ENCODE measurements at regions not wholly inside any gene's neighbourhood (a gene's known extent, or its start where the extent isn't known, plus 50 kb on each side); places are given as distances from the start of the nearest gene placed in this dataset.

DNA sequence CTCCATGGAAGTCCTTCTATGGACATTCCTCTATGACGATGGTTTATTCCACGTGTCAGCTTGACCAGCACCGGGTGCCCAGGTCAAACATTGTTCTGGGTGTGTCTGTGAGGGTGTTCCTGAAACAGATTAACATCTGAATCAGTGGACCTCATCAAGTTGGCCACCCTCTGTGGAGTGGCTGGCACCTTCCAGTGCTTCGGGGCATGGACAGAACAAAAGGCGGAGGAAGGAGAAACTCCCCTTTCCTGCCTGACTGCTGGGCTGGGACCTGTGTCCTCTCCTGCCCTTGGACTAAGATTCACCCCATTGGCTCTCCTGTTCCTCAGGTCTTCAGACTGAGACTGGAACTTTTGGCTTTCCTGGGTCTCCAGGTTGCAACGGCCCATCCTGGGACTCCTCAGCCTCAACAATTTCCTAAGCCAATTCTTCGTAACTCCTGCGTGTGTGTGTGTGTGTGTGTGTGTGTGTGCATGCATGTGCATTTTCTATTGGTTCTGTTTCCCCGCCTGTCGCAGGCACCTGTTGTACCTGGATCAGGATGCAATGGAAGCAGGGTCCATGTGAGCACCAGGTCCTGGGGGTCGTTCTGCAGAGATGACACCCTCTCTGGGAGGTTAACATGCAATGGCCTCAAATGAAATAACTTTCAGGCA, 357.2 kb upstream of the SALL3 start:
- no peak for DNase-seq

DNA sequence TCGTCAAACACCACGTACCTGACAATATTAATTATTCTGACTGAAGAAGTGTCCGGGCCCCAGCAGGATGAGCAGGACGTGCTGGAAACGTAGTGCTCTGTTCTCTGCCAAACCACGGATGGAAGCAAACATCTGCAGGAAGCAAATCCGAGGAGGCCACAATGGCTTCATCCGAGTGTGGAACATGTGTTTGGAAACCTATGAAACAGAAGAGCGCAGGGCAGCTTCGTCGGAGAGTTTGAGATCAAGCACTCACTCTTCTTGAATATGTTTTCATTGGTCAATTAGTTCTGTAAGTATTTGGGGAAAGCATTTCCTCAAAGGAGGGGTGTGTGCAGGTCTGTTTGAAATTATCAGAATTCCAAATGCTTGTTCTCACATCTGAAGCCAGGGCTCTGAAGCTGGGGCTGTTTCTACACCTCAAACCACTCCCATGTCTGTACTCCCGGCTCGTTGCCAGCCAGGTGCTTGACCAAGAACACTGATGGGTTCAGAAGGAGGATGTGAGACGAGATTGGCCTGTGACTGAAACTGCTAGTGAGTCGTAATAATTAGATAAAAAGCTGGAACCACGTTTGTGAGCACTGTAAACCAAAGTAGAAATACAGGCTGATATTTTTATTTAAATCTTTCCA, 356.6 kb upstream of the SALL3 start:
- DNase-seq, result no peak

DNA sequence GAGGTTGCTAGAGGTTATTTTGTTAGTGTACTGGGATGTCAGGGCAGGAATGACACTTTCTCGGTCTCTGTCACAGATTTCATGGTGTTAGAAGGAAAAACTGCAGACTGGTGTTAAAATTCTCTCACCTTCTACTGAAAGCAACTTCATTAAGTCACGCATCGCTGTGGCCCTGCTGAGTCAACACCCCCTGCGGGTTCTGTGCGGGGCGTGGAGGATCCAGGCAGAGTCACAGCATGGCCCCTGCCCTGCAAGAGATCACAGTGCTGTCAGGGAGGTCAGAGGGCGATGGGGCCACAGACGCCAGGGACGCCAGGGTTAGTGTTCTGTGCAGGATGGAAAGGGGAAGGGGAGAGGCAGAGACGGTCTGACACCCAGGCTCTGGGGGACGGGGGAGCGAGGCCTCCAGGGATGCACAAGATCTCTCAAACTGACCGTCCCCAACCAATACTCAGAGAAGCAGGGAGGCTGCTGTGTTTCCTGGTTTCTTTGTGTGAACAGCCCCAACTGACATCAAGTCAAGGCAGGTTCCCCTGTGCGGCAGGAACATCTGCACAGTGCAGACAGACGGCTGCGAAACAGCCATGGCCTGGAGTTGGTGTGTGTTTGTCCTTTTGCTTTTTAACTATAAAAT, 354.9 kb upstream of the SALL3 start:
- DNase-seq, result no peak

DNA sequence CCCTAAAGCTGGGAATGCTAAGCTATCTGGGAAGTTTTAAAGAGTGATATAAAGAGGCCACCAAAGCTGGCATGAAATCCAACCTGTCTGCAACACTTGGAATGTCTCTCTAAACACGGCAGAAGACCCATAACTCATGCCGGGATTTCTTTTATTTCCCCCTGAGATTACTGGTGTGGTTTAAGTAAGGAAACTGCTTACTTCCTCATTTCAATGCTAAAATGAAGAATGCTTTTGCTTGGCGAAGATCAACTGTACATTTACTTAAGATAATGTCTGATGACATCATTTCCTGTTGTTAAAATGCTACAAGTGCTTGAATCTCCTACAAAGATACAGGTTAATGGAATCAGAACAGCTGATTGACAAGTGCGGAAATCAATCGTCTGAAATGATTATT, 353.8 kb upstream of the SALL3 start:
- DNase-seq, result no peak

DNA sequence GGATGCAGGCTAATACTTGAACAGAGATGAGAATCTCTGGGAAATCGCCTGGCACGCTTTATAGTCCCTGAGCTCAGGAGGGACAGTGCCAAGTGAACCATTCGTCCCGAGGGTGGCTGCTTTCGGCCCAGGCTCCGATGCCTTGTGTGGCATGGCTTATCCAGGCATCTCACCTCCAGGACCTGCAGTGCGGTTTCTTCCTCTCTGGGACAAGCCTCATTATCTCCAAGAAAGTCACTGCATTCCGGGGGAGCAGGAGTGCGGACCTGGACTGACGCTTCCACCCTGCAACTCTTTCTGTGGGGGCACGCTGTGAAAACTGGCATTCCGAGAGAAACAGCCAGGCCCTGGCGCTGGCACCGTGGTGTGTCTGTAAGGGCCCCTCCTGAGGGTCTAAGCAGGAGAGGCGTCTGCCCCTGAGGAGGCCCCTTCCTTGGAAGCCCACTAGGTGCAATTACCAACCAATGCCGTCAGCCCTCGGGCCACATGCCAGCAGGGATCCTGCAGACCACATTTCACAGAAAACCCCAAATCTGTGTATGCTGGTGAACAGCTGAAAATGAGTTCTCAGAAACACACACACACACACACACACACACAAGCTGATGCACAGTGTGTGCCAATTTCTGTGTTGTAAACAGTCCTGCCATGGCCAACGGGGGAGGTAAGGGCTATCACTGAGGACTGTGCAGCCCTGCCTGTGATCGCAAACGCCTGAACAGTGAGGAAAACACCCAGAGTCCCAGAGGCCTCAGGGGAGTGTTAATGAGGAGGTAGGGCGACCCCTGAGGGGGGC, 351.9 kb upstream of the SALL3 start:
- no peak for DNase-seq

DNA sequence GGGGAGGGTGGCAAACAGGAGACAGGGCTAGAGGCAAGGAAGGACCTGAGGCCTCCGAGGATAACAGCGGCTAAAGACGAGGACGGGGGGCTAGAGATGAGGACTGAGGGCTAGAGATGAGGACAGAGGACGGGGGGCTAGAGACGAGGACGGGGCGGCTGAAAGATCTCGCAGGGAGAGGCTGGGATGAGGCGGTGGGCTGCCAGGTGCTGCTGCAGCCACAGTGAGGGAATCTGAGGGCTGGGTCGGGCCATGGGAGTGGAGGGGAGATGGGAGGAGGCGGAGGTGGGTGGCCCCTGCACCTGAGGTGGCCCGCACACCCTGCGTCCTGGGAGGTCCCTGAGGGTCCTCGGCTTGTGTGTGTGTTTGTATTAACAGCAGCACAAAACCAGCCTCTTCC, 350.2 kb upstream of the SALL3 start:
- DNase-seq, result no peak

DNA sequence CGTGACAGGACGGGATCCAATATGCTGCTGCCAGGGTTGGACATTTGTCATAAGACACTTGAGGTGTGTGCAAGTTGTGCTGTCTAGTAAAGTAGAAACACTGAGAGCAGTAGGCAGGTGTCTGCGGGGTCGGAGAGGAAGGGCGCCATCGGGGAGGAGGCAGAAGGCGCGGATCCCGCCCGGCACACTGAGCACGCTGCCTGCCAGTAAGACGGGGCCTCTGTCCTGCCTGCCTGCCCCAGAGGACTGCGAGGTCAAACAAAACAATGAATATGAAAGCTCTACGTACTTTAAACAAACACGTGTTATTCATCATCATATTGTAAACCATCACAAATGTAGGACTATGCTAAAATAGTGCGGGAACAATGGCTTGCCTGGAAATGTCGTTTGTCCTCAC, 349.3 kb upstream of the SALL3 start:
- no peak for DNase-seq

DNA sequence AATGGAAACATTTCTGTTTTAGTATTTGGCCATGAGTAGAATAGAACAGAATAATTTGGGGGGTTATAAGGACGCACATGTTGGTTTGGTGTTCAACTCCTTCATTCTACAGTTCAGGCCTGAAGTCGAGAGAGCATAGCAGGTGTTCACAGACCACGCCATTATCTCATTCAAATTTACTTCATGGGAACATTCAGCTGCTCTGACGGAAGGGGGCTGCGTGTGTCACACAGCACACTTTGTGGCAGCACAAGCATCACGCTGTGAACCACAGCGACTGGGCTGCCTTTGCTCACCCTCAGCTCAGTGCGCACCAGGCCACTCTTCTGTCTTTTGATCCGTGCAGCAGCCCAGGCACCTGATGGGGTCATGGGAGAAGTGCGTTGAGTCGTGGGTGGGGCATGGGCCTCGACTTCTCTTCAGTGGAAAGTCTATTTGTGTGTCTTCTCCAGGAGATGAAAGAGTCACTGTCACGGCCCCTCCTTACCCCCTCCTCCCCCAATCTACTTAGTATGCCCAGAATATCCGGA, 348.6 kb upstream of the SALL3 start:
- DNase-seq, result no peak

DNA sequence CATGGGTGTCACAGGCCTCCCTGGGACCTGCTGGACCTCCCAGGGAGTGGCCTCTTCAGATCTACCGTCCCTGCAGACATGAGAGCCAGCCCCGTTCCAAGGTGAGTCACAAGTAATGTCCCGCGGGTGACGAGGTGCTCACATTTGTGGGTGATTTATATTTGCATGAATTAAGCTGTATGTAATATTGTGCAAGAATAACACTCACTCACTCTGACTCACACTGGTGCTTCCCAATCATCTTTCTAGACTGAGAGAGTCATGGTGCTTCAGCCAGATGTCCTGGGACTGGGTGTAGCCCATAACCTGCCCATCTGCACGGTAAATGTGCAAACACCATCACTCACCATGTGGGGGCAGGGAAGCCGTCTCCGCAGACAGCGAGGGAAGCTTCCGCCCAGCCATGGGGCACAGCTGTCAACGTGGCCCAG, 347.5 kb upstream of the SALL3 start:
- no peak for DNase-seq

DNA sequence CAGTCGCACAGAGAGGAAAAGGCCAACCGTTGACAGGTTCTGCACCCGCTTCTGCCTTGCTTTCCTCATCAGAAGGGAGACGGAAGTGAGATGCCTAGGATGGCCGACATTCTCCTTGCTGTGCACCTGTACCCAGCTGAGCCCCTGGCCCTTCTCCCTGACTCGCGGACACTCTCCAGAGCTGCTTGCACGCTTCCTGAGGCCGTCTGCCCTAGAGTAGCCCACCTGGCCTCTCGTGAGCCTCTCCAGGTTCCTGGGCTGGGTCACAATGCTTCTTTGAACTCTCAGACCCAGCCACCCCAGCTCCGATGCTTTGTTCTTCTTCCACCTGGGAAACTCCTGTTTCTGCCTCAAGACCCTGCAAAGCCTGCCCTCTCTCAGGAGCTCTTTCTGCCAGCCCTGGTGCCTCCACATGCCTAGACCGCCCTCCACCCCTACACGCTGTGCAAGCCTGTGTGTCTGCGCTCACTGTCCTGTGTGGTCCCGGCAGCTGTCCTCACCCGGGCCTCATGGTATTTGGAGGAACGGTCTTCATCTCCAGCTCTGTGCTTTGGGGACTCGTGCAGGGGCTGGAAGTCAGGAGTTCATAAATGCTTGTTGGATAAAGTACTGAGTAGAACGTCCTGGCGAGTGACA, 345.4 kb upstream of the SALL3 start:
- no peak for DNase-seq

DNA sequence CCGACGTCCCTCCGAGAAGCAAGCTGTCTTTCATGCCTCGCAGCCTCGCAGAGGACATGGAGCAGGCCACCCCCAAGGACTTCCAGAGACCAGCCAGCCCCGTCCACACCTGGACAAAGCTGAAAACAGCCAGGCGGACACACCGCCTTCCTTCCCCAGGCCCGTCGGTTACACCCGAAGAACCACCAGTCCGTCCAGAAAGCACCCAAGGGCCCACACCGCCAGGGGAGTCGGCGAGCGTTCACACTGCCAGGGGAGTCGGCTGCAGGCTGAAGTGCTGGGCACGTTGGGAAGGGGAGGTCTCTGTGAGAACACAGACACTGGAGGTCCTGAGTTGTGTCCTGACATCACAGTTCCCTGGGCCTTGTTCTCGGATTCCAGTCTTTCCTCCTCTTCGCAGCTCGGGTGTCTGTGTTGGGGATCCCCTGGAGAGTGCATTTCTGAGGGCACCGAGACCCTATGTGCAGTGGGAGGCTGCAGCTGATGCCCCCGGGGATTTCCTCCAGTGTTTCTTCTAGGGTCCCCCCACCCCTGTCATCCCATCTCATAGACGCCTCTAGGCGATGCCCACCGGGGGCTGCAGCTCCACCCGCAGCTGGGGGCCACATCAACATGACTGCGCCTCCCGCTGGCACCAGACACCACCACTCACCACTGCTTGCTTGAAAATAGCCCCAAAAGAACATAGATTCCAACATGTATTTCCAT, 344.4 kb upstream of the SALL3 start:
- no peak for DNase-seq

DNA sequence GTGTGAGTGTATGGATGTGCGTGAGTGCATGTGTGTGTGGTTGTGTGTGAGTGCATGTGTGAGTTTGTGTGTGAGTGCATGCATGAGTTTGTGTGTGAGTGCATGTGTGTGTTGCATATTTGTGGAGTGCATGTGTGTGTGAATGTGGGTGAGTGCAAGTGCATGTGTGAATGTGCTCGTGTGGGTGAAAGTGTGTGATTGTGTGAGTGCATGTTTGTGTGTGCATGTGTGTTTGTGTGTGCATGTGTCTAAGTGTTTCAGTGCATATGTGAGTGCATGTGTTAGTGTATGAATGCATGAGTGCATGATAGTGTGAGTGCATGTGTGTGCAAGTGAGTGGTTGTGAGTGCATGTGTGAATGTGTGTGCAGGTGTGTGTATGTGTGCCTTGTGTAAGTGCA, 343.4 kb upstream of the SALL3 start:
- no peak for DNase-seq

DNA sequence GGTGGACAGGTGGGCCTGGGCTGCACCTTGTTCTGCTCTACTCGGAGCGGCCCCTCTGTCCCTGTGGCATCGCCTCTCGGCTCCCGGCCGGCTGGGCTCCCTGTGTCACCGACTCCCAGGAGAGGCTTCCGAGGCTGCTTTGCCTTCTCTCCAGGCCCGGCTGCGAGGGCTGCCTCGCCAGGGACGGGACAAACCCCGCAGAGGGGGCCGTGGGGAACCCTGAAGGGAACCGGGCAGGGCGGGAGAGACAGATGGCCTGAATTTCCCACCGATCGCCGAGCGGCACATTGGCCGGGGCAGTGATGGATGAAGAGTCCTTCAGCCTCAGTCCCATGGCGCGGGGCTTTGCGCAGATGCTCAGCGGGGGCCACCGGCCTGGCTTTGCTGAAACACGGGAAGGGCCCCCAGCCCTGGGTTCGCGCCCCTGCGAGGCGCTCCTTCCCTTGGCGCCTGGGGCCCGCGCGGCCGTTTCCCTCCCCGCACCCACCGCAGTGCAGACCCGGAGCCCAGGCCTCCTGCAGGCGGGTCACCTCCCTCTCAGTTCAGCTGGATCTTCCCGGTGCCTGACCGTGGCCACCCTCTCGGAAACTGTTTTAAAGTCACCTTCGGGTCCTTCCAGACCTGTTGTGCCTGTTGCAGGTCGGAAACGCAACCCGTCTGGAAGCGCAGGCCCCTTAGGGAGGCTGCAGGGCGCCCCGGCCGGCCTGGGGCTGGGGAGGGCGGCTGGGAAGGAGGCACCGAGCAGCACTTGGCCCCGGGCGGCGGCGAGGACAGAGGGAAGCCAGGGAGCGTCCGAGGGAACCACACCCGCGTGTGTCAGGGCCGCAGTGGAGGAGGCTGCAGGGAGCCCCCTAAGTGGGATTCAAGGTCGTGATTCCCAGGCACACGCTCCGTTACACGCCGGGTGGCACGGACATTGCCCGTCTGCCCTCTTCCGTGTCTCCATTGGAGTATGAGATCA, 341.9 kb upstream of the SALL3 start:
- no peak for DNase-seq

DNA sequence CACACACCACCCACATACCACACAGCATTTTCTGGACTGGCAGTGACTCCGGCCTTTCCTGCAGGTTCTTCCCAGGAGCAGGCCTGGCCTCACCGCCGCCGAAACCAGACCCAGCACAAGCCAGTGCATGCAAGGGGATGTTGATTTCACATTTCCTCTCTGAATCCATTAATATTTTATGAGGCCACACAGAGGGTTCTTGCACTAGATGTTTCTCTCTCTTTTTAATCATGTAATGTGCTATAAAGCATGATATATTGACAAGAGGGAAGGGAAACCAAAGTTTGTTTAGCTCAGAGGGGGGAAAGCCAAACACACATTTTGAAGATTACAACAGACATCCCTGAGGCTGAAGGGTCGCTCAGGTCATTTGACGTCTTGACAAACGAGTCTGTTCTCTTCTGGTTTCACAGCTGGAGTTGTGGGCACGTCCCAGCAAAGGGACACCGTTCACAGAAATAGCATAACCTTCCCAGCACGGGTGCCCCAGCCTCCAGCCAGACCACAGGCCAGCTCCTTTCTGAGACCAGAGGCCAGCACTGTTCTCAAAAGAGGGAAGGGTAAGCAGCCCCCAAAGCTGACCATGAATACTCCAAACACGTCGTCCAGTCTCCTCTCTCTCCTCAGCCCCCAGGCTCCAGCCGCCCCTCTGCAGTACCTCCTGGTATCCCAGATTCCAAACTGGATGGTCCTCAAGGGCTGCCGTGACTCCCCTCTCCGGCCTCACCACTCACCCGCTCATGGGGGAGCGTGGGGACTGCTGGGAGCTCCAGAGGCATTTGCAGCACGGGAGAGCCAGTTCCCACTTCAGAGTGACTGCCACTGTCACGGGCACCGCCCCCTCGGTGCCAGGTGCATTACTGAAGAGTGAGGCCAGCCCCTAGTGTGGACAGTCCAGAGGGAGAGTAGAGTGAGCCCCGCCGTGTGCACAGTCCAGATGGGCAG, 340.3 kb upstream of the SALL3 start:
- DNase-seq, result no peak

DNA sequence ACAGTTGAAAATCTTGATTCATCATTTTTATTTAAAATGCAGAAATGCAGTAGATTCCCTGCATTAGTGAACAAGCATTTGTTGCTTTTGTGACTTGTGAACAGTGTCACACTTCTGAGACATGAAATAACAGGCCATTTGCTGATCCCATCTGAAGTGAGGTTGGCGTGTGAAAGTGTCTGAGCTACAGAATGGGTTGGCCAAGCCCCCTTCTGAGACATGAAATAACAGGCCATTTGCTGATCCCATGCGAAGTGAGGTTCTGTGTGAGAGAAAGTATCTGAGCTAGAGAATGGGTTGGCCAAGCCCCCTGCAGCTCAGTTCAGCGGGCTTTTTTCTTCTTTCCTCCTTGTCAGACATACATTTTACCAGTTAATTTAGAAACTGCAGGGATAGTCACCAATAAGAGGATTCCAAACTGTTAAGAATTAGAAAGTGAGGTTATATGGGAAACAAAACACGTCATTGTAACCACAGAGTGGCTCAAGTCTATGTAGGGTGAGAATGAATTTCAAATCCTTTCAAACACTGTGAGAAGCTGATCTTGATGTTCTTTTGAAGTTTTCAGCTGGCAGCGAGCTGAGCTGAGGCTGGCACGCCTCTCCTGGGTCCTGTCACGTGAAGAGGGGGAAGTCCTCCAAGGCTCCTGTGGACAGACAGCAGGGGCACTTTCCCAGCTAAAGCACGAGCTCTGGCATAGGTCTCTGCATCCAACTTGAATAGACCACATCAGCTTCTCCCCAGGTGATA, 339.2 kb upstream of the SALL3 start:
- no peak for DNase-seq

DNA sequence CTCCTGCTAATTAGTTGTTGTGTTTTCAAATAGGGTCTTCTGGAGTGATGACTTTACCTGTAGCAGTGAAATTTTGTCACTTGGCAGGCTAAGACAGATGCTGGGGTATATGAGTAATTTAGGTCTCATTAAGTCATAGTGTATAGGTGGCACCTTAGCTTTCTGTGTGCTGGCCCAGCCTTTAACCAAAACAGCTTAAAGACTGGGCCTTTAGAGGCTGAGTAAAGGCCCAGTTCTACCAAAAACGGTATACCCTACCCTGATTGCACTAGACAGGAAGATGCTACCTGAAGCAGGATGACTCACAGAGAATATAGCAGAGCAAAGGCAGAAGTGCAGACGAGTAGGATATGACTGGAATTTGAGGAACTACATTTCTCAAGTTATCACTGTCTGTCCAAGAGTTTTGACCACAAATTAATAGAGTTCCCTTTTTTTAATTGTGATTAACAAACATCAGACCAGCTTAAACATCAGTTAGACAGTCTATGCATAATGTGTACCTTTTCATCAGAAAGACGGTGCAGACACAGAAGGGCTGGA, 337.9 kb upstream of the SALL3 start:
- no peak for DNase-seq

DNA sequence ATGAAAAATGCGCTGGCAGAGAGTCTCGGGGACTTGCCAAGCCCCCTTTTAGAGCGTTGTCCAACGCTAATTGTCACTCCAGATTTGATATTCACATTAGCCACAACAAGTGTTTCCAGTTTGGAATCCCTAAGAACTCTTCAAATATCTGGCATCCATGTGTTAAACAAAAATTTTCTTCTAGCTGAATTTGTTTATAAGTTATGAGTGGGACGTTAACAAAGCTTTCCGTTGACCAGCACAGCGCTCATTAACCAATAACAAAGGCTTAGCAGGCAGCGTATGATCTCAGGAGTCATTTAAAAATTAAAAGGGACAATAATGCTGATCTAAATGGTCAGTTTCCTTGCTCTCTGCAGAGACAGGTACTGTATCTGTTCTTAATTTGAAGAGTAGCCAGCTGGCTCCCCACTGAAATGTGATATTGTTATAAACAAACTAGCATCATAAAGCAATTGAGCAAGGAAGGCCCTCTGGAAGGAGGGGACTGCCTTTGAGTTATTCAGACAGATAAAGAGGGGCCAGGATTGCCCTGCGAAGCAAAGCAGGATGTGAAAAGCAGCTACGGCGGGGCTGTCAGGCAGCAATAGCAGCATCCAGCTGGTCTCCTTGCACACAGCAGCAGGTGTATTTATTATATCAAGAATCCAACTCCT, 337.2 kb upstream of the SALL3 start:
- DNase-seq, result no peak

DNA sequence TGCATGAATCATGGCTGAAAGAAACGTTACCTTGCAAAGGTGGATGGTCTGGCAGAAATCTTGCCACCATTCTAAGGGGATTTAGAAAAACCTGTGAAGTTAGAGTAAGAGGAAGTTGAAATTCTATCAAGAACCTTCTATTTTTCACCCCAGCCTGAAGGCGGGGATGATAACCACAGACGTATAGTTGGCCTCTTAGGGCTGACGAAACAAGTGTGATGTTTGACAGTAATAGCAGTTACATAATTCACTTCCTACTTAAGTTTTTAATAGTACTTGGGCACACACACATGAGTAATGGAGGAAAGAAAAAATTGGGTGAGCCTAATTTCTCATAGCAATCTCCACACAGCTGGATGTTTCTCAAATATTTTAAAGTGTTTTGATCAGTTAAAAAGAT, 336.6 kb upstream of the SALL3 start:
- no peak for DNase-seq
